ENCODE measurements at regions not wholly inside any gene's neighbourhood (a gene's known extent, or its start where the extent isn't known, plus 50 kb on each side); places are given as distances from the start of the nearest gene placed in this dataset.

- H4K91ac ChIP-seq (ENCODE audit: insufficient read depth, low read depth, low read length) = no peak overlapping the region
- H3K36me3 ChIP-seq (ENCODE audit: control insufficient read depth, insufficient read depth, low read length) = no peaks in the 10 kb centered on the region
- H3K27ac ChIP-seq (ENCODE audit: insufficient read depth, low read length) = no peak overlapping the region
- H2BK120ac ChIP-seq (ENCODE audit: low read depth, low read length) = no peak overlapping the region
- no peaks in the 10 kb centered on the region for H3K27me3 ChIP-seq (ENCODE audit: control insufficient read depth, insufficient read depth, low read length)
- DNase-seq = no peak
- no peak overlapping the region for H2AK5ac ChIP-seq (ENCODE audit: low read depth, low read length)
- intact Hi-C loops (cut with micrococcal nuclease) (no loop called here), in situ Hi-C loops (cut with MboI; ENCODE audit: low sequenced_read_pairs) (no loop called here), dilution Hi-C loops (cut with HindIII; ENCODE audit: low sequenced_read_pairs, unreplicated experiment) (no loop called here)
- no peak overlapping the region for H3K4me2 ChIP-seq (ENCODE audit: low read depth, low read length)
- H2BK20ac ChIP-seq (ENCODE audit: low read depth, low read length) = no peak overlapping the region
- no CpG with 5 or more reads among the region's 1 CpG for WGBS, 2 experiments (ENCODE audit: extremely low coverage in 2 of 2, insufficient read length in 1 of 2)
- H3K56ac ChIP-seq (ENCODE audit: extremely low read depth, insufficient read depth, low read length) = no peak overlapping the region
- no peaks in the 10 kb centered on the region for H4K20me1 ChIP-seq (ENCODE audit: insufficient read depth, low read length)
- no peak overlapping the region for H3K18ac ChIP-seq (ENCODE audit: low read depth, low read length)
- BruUV-seq (replicated peaks) = no TSS peak
- no peaks in the 10 kb centered on the region for H3K9me1 ChIP-seq (ENCODE audit: insufficient read depth, low read length)
- H3K9ac ChIP-seq (ENCODE audit: low read depth, low read length) = no peak overlapping the region
- no peak overlapping the region for H2BK15ac ChIP-seq (ENCODE audit: low read depth, low read length)
- H3K4me1 ChIP-seq (ENCODE audit: control insufficient read depth, insufficient read depth, low read length) = no peaks in the 10 kb centered on the region
- no peak overlapping the region for H2BK5ac ChIP-seq (ENCODE audit: low read depth, low read length, poor library complexity, severe bottlenecking)
- H2AFZ ChIP-seq (replicated peaks; ENCODE audit: low read length, poor library complexity) = no peak overlapping the region
- H3K14ac ChIP-seq (replicated peaks; ENCODE audit: low read depth, low read length) = no peak overlapping the region
- no peak overlapping the region for H3K23ac ChIP-seq (ENCODE audit: low read depth, low read length)
- no peaks in the 10 kb centered on the region for H3K9me3 ChIP-seq (ENCODE audit: control insufficient read depth, insufficient read depth, low read length)
- no peak for TF ChIP-seq ELK1 (IDR thresholded peaks at IDR 0.05; ENCODE audit: borderline replicate concordance, low read depth, low read length)
- no peak for TF ChIP-seq SMC3 (IDR thresholded peaks at IDR 0.05; ENCODE audit: low read depth, low read length)
- no peak for TF ChIP-seq POLR2A (IDR thresholded peaks at IDR 0.05; ENCODE audit: low read depth, low read length)
- TF ChIP-seq RCOR1 (IDR thresholded peaks at IDR 0.05; ENCODE audit: insufficient replicate concordance, low read length) = no peak
- TF ChIP-seq RAD21 (IDR thresholded peaks at IDR 0.05; ENCODE audit: low read length) = no peak
- TF ChIP-seq NFE2L2 (IDR thresholded peaks at IDR 0.05; ENCODE audit: low read depth, low read length) = no peak
- no peak for TF ChIP-seq MXI1 (IDR thresholded peaks at IDR 0.05; ENCODE audit: borderline replicate concordance, low read depth, low read length)
- no peak for TF ChIP-seq CHD1 (IDR thresholded peaks at IDR 0.05; ENCODE audit: low read depth, low read length)
- TF ChIP-seq MAFK (IDR thresholded peaks at IDR 0.05; ENCODE audit: low read depth, low read length) = no peak
- no peak for TF ChIP-seq BHLHE40 (IDR thresholded peaks at IDR 0.05; ENCODE audit: low read depth, low read length)
- CTCF ChIA-PET = no interaction called here
- no peak for ATAC-seq (ENCODE audit: low read depth)
- H4K8ac ChIP-seq (ENCODE audit: low read depth in 2 of 2, low read length in 2 of 2) = no peak overlapping the region
- H4K5ac ChIP-seq (ENCODE audit: low read depth, low read length) = no peak overlapping the region
- no peaks in the 10 kb centered on the region for H3K79me1 ChIP-seq (ENCODE audit: low read depth in 1 of 2, low read length in 2 of 2)
- no peak overlapping the region for H3K4ac ChIP-seq (ENCODE audit: low read depth, low read length)
- POLR2A ChIA-PET (ENCODE audit: unreplicated experiment) = no interaction called here
- no peak overlapping the region for H2AK9ac ChIP-seq (replicated peaks; ENCODE audit: low read depth, low read length, poor library complexity)
- H3K4me3 ChIP-seq (ENCODE audit: insufficient read depth, low read depth, low read length) = no peak overlapping the region
These were observed 1303.5 kb downstream of the EFNA5 start for GRCh38 chr5:106367281-106367680.

Measured in IMR-90 (cell line).